ENCODE measurements at regions not wholly inside any gene's neighbourhood (a gene's known extent, or its start where the extent isn't known, plus 50 kb on each side); places are given as distances from the start of the nearest gene placed in this dataset.

- no peak for TF ChIP-seq EP300 (IDR thresholded peaks at IDR 0.05)
- TF ChIP-seq NPAS2 (CRISPR knock-in tag; IDR thresholded peaks at IDR 0.05; ENCODE audit: borderline replicate concordance): no peak
- TF ChIP-seq RAD21 (conservative IDR thresholded peaks at IDR 0.05 in 1 of 2, IDR thresholded peaks at IDR 0.05 in 1 of 2): no peak
- no peak for TF ChIP-seq CTCF (IDR thresholded peaks at IDR 0.05)
- no peak for TF ChIP-seq MAX (IDR thresholded peaks at IDR 0.05)
Observed at GRCh38 chr3:72571052-72571451, 277.2 kb downstream of the SHQ1 start.
